Transverse colon (tissue), 4 donors: ENCODE measurements at regions not wholly inside any gene's neighbourhood (a gene's known extent, or its start where the extent isn't known, plus 50 kb on each side); places are given as distances from the start of the nearest gene placed in this dataset.

Experiments
- DNase-seq: peaks from one replicate; pipeline ENCODE4 v3.0.0-alpha.2; 2019
- H3K27ac ChIP-seq, 4 donors: fragments of 200-600 bp; sonication (generic); 2 replicates each; pipeline ENCODE4 v1.5.1; 2016 to 2018; ENCODE audit warnings: inconsistent platforms in 4 of 4
- H3K27me3 ChIP-seq: fragments of 200-600 bp; sonication (generic); 2 replicates; pipeline ENCODE4 v1.5.1; 2017; ENCODE audit warnings: inconsistent platforms
- H3K36me3 ChIP-seq, 4 donors: fragments of 200-600 bp; sonication (generic); 2 replicates each; pipeline ENCODE4 v1.5.1; 2017 to 2019; ENCODE audit warnings: inconsistent platforms in 4 of 4
- H3K4me1 ChIP-seq, 4 donors: fragments of 200-600 bp; sonication (generic); 2 replicates each; pipeline ENCODE4 v1.5.1; 2017 to 2020; ENCODE audit warnings: inconsistent platforms in 4 of 4
- H3K4me3 ChIP-seq, 4 donors: fragments of 200-600 bp; sonication (generic); 1 replicate in 1 of 4; 2 replicates in 3 of 4; pipeline versions ENCODE4 v1.5.1 to v1.6.1; 2017 to 2019; ENCODE audit warnings: inconsistent platforms in 4 of 4
- H3K9me3 ChIP-seq, 2 donors: fragments of 200-600 bp; sonication (generic); 2 replicates each; pipeline ENCODE4 v1.5.1; 2017 to 2019; ENCODE audit warnings: inconsistent platforms in 2 of 2
- EP300 ChIP-seq: sonication (generic); formaldehyde crosslinking; IDR thresholded peaks from one replicate; pipeline ENCODE4 v1.6.1; 2017; ENCODE audit warnings: antibody characterized with exemption, low read depth
- POLR2A ChIP-seq: fragments of 450-650 bp; IDR thresholded peaks from one replicate; pipeline ENCODE4 v1.6.1; 2016; ENCODE audit warnings: antibody characterized with exemption, mild to moderate bottlenecking, moderate library complexity
- POLR2AphosphoS5 ChIP-seq, 3 donors: sonication (generic); formaldehyde crosslinking; IDR thresholded peaks; one replicate each; pipeline ENCODE4 v1.6.1; 2016; ENCODE audit warnings: antibody characterized with exemption in 3 of 3
- WGBS, 2 donors: methylation state at CpG; one replicate each; pipeline ENCODE4 v1.1.5; 2018; ENCODE audit warnings: low coverage in 1 of 2; 5-methylcytosine and 5-hydroxymethylcytosine counted together
- in situ Hi-C, 4 donors: fragments of 200-750 bp; cut with MboI; loops; one replicate each; pipeline versions ENCODE4 v1.15.0 to v1.15.1; 2017; ENCODE audit warnings: low sequenced_read_pairs in 3 of 4, low pct_ligation_motif_present in 1 of 4, low pct_unique_long_range_greater_than_20kb in 1 of 4
- intact Hi-C: fragments of 100-400 bp; cut with DNase I; formaldehyde crosslinking; loops from one replicate; pipeline ENCODE4 v1.15.1; 2023; ENCODE audit warnings: low total_unique reads
- TF ChIP-seq, protein P1 (sequence below), 5 experiments: fragments of 200-600 bp in 3 of 5; fragments of 450-650 bp in 2 of 5; sonication (generic) in 3 of 5; IDR thresholded peaks; 1 replicate in 2 of 5; 2 replicates in 3 of 5; pipeline ENCODE4 v1.5.1; 2016 to 2017; ENCODE audit warnings: antibody characterized with exemption in 5 of 5, inconsistent platforms in 3 of 5, mild to moderate bottlenecking in 2 of 5, moderate library complexity in 1 of 5

DNA sequence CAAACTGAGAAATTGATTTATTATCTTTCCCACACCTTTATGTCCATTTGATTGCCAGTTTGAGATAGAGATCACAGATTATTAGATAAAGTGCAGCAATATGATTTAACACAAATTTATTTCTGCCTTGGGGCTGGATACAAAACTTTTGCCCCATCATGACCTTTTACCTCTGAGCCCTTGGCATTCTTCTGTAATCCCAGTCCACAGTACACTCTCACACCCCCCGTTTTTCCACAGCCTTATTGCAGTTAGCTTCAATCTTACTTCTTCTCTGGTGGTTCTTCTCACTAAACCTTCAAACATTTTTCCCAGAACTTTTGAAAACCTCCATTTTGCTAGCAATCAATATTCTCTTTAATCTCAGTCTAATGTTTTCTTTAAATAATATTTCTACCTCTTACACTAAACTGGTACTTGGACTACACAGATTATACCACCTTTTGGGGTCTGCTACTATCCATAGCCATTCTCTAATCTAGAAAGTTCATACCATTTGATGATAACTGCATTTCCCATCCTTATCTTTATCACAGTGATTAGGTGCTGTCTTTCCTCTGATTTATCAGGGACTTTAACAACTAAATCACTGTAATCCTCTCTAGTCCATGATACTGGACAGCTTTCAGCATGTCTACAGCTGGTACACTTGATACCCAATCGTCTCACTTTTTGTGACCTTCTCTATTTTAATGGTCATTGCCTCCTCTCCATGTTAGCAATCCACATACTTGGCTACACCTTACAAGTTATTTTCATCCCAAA, 186.7 kb upstream of the PDE3A start:
- no peaks in the 10 kb centered on the region for H3K27me3 ChIP-seq
- TF ChIP-seq POLR2A (no peak), EP300 (no peak), POLR2AphosphoS5 (IDR thresholded peaks at IDR 0.05) (no peak)
- TF ChIP-seq, protein P1, sequence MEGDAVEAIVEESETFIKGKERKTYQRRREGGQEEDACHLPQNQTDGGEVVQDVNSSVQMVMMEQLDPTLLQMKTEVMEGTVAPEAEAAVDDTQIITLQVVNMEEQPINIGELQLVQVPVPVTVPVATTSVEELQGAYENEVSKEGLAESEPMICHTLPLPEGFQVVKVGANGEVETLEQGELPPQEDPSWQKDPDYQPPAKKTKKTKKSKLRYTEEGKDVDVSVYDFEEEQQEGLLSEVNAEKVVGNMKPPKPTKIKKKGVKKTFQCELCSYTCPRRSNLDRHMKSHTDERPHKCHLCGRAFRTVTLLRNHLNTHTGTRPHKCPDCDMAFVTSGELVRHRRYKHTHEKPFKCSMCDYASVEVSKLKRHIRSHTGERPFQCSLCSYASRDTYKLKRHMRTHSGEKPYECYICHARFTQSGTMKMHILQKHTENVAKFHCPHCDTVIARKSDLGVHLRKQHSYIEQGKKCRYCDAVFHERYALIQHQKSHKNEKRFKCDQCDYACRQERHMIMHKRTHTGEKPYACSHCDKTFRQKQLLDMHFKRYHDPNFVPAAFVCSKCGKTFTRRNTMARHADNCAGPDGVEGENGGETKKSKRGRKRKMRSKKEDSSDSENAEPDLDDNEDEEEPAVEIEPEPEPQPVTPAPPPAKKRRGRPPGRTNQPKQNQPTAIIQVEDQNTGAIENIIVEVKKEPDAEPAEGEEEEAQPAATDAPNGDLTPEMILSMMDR (IDR thresholded peaks at IDR 0.05), result no peak
- 59 to 68% methylated on average over 2 of the region's 2 CpGs for WGBS, 2 donors
- in situ Hi-C loops (no loop called here), intact Hi-C loops (no loop called here)
- H3K4me1 ChIP-seq, result no peaks in the 10 kb centered on the region
- no peak for DNase-seq
- no peak overlapping the region for H3K27ac ChIP-seq
- H3K4me3 ChIP-seq, result no peak overlapping the region
- H3K36me3 ChIP-seq, result no peaks in the 10 kb centered on the region
- H3K9me3 ChIP-seq, result no peaks in the 10 kb centered on the region

GRCh38 chr12:20183563-20183962, 184.8 kb upstream of the PDE3A start:
- H3K9me3 ChIP-seq, result no peaks in the 10 kb centered on the region
- intact Hi-C loops, result no loop called here
- H3K4me1 ChIP-seq, result no peaks in the 10 kb centered on the region
- no peaks in the 10 kb centered on the region for H3K36me3 ChIP-seq
- no peaks in the 10 kb centered on the region for H3K27me3 ChIP-seq
- no peak for DNase-seq
- H3K27ac ChIP-seq, result no peak overlapping the region
- 25 to 27% methylated on average over 1 of the region's 1 CpG for WGBS, 2 donors
- in situ Hi-C loops, result no loop called here
- H3K4me3 ChIP-seq, result no peak overlapping the region
- TF ChIP-seq POLR2A, result no peak
- no peak for TF ChIP-seq POLR2AphosphoS5 (IDR thresholded peaks at IDR 0.05)
- TF ChIP-seq, protein P1 (IDR thresholded peaks at IDR 0.05), result no peak
- TF ChIP-seq EP300, result no peak

DNA sequence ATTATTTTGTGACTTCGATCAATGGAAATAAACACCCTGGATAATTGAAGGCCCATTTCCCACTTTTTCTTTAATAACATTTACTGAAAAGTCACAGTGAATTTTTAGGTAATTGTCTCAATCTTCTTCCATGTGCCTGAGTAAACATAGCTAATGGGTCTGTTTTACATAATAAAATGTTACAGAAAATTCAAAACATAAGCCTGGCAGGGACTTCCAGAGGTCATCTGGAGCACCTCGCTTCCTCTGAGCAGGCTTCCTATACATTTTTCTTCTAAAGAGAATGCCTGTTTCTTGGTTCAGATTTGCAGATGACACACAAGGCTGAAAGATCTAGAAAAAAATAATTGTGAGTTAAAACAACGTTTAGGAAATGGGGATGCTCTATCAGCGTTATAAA, 183.8 kb upstream of the PDE3A start:
- Histone ChIP-seq H3K27ac (no peak overlapping the region), H3K4me3 (no peak overlapping the region), H3K9me3 (no peaks in the 10 kb centered on the region), H3K27me3 (no peaks in the 10 kb centered on the region), H3K4me1 (no peaks in the 10 kb centered on the region), H3K36me3 (no peaks in the 10 kb centered on the region)
- DNase-seq, result no peak
- TF ChIP-seq EP300 (no peak), POLR2A (no peak), POLR2AphosphoS5 (IDR thresholded peaks at IDR 0.05) (no peak)
- TF ChIP-seq, protein P1 (IDR thresholded peaks at IDR 0.05), result no peak
- intact Hi-C loops, result no loop called here
- in situ Hi-C loops, result no loop called here
- 53 to 63% methylated on average over 4 of the region's 4 CpGs for WGBS, 2 donors

DNA sequence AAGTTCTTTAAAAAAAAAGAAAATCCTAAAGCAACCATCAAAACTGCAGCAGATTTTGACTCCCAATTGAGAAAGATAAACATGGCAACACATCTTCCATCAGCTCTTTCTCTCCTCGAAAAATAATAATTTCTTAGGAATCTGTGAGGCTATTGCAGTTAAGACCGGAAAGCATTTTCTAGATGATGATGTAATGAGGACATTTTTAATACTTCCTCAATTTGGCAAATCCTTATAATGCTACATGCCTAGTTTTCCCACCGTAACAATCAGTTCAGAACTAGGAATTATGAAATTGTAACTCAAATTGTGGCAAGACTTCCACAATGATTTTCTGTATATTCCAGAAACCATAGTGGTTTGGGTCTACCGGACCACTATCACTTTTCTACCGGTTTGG, 180.9 kb upstream of the PDE3A start:
- Histone ChIP-seq H3K36me3 (no peaks in the 10 kb centered on the region), H3K27me3 (no peaks in the 10 kb centered on the region), H3K4me3 (no peak overlapping the region), H3K27ac (no peak overlapping the region), H3K4me1 (no peaks in the 10 kb centered on the region), H3K9me3 (no peaks in the 10 kb centered on the region)
- intact Hi-C loops, result no loop called here
- TF ChIP-seq POLR2A (no peak), EP300 (no peak), POLR2AphosphoS5 (IDR thresholded peaks at IDR 0.05) (no peak)
- TF ChIP-seq, protein P1 (IDR thresholded peaks at IDR 0.05), result no peak
- no peak for DNase-seq
- in situ Hi-C loops, result no loop called here
- 75 to 79% methylated on average over 4 to 5 of the region's 5 CpGs for WGBS, 2 donors
